NCI-H748 (cell line): ENCODE measurements at regions not wholly inside any gene's neighbourhood (a gene's known extent, or its start where the extent isn't known, plus 50 kb on each side); places are given as distances from the start of the nearest gene placed in this dataset.

Experiments used
- DNase-seq: peaks from one replicate; lab custom pipeline; 2025; ENCODE audit not compliant: unreplicated experiment; lab: John Stamatoyannopoulos, UW

GRCh38 chr20:1798982-1799381 lies 96.2 kb upstream of the SIRPA start:
- DNase-seq, result no peak

GRCh38 chr20:1793821-1794220 lies 101.4 kb upstream of the SIRPA start:
- DNase-seq, result no peak

GRCh38 chr20:1792274-1792673 lies 102.9 kb upstream of the SIRPA start:
- DNase-seq, result no peak

GRCh38 chr20:1790386-1790785 lies 104.8 kb upstream of the SIRPA start:
- no peak for DNase-seq

- no peak for DNase-seq
Measured at GRCh38 chr20:1788044-1788443, 107.2 kb upstream of the SIRPA start.

- no peak for DNase-seq
Measured at GRCh38 chr20:1786486-1786885, 108.7 kb upstream of the SIRPA start.

GRCh38 chr20:1784586-1784985 lies 110.6 kb upstream of the SIRPA start:
- no peak for DNase-seq

GRCh38 chr20:1783245-1783644 lies 112.0 kb upstream of the SIRPA start:
- DNase-seq, result no peak

- DNase-seq, result no peak
Measured at GRCh38 chr20:1782181-1782580, 113.0 kb upstream of the SIRPA start.

- no peak for DNase-seq
Measured at GRCh38 chr20:1779567-1779966, 115.6 kb upstream of the SIRPA start.

GRCh38 chr20:1778338-1778737 lies 116.9 kb upstream of the SIRPA start:
- no peak for DNase-seq

GRCh38 chr20:1777476-1777820 lies 117.8 kb upstream of the SIRPA start:
- no peak for DNase-seq

GRCh38 chr20:1776681-1777475 lies 118.3 kb upstream of the SIRPA start:
- peak; percentile 91 for DNase-seq

- DNase-seq, result no peak
Measured at GRCh38 chr20:1775117-1775516, 117.5 kb upstream of the SIRPG start.

- DNase-seq, result no peak
Measured at GRCh38 chr20:1774479-1774878, 116.9 kb upstream of the SIRPG start.

GRCh38 chr20:1773816-1774215 lies 116.2 kb upstream of the SIRPG start:
- DNase-seq, result no peak

GRCh38 chr20:1769491-1769890 lies 111.9 kb upstream of the SIRPG start:
- no peak for DNase-seq

GRCh38 chr20:1766731-1767130 lies 109.2 kb upstream of the SIRPG start:
- no peak for DNase-seq

GRCh38 chr20:1764136-1765033 lies 106.8 kb upstream of the SIRPG start:
- DNase-seq, result peak; percentile 88

GRCh38 chr20:1761598-1761997 lies 104.0 kb upstream of the SIRPG start:
- DNase-seq, result no peak

- no peak for DNase-seq
Measured at GRCh38 chr20:1761116-1761515, 103.5 kb upstream of the SIRPG start.

- DNase-seq, result no peak
Measured at GRCh38 chr20:1758765-1759164, 101.2 kb upstream of the SIRPG start.
